RKO (cell line): ENCODE measurements at regions not wholly inside any gene's neighbourhood (a gene's known extent, or its start where the extent isn't known, plus 50 kb on each side); places are given as distances from the start of the nearest gene placed in this dataset.
"Not testable (repeated sequence)": the region's sequence is repeated elsewhere in the genome, so short reads cannot be mapped to it uniquely, and the experiment has no call there.

Experiments
- DNase-seq: peaks from one replicate; pipeline ENCODE4 v3.0.0-alpha.2; 2016; ENCODE audit warnings: low spot score

DNA sequence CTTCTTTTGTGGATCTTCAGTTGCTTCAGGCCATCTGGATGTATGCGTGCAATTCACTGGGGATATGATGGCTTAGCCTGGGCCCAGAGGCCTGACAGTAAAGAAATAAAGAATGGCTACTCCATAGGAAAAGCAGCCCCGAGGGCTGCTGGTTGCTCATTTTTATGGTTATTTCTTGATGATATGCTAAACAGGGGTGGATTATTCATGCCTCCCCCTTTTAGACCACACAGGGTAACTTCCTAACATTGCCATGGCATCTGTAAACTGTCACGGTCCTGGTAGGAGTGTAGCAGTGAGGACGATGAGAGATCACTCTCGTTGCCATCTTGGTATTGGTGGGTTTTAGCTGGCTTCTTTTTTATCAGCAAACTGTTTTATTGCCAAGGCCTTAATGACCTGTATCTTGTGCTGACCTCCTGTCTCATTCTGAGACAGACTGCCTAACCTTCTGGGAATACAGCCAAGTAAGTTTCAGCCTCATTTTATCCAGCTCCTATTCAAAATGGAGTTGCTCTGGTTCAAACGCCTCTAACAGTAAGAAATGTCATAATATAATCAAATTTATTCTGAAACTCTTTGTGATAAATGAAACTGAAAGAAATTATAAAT lies 60.5 kb downstream of the DSEL start:
- DNase-seq = no peak

DNA sequence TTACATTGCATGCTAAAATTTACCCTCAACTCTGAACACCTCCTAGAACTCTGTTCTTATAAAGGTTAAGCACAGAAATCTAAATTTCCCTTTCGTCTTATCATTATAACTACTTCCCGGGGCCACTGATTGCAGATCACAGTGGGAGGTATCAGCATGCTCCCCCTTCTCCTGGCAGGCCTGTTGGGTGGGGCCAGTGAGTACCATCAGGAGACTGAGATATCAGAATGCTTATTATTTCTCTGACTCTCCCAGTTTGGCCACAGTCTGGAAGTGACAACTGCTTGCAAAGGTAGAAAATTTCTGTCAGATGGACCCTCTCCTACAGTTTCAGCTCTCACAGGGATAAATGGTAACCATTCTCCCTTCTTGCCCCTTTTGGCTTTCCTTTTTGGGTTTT lies 62.6 kb downstream of the DSEL start:
- DNase-seq = no peak

DNA sequence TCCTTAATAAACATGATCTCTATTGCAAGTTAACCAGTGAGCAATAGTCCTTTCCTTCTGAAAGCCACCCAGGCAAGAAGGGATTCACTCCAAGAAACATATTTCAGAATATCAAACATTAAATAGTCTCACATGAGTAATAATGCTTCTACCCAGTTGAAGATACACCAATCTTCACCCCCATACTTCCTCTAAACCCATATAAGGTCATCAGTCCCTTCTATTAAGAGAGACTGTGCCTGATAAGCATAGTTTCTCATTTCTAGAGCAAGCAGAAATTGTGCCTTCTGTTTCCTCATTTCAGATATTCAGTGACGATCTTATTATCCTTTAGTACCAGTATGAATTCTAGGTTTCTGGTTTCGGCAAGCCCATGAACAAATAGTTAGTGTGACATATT lies 64.6 kb downstream of the DSEL start:
- DNase-seq = no peak

DNA sequence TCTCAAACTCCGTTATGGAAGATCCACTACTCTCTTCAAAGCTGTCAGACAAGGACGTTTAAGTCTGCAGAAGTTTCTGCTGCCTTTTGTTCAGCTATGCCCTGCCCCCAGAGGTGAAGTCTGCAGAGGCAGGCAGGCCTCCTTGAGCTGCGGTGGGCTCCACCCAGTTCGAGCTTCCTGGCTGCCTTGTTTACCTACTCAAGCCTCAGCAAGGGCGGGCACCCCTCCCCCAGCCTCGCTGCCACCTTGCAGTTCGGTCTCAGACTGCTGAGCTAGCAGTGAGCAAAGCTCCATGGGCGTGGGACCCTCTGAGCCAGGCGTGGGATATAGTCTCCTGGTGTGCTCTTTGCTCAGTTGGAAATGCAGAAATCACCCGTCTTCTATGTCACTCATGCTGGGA lies 65.4 kb downstream of the DSEL start:
- DNase-seq = not testable (repeated sequence)

DNA sequence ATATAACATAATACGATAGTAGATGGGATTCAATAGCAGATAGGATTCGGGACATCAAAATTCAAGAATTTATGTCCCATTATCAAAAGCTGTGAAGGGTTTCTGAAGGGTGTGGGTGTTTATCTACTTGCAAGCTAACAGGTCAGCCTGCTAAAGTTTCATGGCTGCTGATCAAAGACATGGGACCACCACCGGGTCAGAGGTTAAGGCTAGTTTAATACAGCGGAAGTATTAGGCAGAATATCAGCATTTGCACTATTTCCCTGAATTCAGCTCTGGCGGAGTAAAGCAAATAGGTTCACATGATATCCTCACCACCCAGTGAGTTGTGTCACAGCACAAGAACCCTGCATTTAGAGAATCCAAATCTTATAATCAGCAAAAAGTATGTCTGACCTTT lies 82.5 kb downstream of the DSEL start:
- DNase-seq = no peak

DNA sequence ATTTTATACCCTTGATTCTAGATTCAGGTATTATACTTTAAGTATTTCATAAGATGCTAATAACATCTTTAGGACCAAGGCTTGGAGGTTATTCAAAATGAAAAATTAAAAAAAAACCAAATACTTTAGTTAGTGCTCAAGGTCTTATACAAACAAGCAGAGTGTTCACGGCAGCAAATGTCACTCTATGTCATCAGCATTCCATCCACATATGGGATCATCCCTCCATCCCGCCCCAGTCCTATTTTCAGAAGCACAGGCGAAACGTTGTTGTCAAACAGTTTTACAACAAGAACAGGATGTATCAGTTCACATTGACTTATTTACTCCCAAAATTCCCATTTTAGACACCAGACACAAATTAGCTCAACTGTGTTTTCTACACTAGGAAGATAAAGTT lies 83.7 kb downstream of the DSEL start:
- DNase-seq = no peak

DNA sequence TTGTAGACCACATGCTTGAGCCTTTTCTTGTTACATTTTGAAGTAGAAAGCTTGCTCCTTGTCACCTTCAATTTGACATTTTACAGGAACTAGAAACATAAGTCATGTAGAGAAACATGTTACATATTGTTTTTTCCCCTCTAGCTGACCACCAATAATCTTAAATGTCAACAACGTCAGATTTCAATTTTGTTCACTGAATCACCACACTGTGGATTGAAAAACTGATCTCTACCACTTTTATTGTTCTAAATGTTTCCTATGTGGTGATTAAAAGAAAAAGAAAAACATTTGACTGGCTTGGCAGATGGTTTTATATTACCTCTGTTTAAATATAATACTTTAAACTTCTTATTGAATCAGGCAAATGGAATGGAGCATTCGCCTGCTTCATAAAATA lies 87.7 kb downstream of the DSEL start:
- DNase-seq = no peak

DNA sequence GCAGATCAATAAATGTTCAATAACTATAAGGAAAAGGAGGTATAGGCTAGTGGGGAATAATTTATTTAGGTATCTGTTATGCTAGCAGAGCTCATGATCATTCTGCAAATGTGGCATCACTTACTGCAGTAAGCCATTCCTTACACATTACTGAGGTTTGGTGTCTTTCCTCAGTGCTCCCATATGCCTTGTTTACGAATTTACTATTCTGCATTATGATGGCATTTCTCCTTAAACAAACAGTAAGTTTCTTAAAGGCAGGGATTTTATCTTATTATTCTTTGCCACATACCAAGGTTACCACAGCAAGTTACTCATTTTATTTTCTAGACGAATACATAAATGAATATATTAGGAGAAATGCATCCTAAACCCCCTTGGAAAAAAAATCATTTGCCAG lies 88.4 kb downstream of the DSEL start:
- DNase-seq = no peak

DNA sequence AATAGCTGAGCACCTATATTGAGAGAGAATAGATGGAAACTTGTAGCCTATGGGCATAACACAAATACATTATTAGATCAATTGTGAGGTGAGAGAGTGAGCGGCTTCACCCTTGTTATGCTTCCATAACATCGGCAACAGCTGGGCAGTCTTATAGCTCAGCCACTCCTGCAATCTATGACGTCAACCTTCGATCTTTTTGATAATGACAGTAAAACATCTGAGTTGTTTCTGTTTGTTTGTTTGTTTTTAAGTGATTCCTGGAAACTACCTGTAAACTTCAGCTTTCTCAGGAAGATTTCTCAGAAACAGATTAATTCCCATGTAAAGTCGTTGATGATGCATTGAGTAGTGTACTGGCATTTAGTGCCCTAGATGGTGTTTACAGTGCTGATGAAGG lies 90.0 kb downstream of the DSEL start:
- no peak for DNase-seq

DNA sequence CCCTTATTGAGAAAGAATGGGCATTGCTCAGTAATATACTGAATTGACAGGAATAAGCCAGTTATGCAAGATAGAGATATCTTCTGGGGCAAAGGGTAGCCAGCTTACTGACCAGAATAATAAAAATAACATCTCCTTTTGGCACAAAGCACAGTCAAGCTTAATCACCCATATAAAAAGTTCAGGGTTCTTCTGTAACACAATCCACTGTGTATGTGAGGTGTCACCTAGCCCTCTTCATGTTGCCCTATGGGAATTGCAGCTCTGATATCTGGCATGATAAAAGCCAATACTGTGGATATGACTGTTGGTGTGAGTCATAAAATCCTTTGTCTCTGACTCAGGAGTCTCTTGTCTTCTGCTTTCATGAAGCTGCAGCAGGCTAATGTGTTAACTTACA lies 90.8 kb downstream of the DSEL start:
- peak; percentile 86 for DNase-seq

DNA sequence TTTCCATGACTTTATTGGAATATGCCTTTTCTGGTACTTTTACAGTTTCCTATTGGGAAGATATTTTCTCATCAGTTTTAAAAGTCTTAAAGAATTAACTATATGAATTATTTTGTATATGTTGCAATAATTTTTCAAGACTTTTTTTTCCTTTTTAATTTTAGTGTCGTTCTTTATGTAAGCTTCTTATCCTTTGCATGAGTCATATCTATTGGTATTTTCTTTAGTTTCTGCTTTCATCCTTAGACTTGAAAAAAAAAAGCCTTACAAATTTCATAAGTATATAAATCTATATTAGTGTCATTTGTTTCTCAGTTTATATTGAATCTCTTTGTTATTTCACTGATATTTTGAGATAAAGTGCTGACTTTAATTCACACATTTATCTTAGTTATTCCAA lies 94.9 kb downstream of the DSEL start:
- DNase-seq = no peak

DNA sequence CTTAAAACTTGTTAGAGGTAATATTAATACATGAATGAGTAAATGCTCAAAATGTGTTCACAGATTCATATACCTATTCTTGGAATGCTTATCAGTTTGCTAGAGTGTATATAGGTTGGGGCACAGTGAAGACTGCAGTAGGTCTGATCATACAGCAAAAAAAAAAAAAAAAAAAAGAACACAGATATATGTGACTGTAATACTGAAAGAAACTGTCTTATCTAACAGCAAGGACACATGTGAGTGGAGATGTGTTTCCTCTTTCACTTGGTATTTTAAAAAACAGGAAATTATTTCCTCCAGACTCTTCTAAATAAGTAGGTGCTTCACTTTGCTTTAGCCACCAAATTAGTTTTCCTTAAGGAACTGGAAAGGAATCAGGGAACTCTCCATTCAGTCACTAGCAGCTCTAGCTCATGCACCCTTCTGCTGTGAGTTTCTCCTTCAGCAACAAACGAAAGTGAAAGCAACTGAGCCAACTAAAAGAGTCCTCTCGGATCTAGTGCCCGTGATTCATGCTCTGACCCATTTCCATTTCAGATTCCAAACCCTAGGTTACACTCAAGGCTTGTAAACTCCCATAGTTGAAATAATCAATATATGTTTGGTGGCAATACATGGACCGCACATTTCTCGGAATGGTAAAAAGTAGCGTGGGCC lies 98.5 kb downstream of the DSEL start:
- peak; percentile 66 for DNase-seq

DNA sequence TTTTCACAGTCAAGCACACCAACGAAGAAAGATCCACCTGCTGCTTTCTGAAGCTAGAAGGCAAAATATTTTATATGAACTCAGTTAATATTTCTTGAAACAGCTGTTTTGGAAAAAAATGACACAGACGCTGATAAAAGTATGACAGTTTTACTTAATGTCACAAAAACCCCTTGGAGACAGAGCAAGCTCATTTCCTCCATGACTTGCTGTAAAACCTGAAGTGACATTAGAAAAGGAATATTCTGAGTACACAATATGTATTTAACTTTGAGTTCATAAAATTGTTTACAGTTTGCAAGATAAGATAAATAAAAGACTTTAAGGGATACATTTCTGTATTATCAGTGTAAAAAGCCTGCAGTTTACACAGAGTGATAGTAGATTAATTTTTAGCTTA lies 105.4 kb downstream of the DSEL start:
- DNase-seq = no peak

DNA sequence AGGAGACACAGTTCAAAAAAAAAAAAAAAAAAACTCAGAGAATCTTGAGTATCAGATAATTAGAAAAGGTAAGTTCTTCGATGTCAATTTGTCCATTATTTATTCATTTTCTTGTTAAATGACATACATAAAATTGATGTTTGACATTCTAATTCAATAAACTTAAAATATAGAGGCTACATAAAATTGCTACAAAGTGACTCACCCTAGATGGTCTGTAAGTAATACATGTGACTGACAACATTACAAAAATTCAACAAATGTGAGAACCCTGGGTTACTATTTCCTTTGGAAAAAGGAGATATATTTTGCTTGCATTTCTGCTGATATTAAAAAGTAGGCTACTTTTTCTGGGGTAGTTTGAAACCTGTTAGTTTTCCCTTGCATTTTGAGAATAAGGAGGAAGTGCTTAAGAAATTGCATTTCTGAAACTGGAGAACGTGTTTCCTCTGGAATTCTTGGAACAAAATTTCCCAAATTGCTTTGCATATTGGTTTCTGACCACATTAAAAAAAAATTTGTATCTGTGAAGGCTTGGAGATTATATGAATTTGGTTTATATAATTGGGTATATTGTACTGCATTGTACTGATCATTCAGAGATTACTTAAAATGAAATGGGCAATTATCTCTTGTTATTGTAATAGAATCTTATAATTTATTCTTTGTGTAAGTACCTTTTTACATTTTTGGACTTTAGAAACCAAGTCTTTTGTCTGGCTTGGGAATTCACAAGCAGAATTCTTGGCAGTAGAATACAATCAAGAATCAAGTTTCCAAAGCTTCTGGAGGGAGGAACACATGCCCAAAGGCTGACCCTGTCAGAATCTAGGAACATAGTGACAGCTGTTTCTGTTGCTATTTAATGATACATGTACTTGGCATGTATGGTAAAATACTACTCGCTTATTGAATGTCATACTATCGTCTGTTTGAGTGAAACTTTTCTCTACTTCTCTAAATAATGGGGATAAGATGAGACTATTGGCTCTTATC lies 106.1 kb downstream of the DSEL start:
- no peak for DNase-seq

DNA sequence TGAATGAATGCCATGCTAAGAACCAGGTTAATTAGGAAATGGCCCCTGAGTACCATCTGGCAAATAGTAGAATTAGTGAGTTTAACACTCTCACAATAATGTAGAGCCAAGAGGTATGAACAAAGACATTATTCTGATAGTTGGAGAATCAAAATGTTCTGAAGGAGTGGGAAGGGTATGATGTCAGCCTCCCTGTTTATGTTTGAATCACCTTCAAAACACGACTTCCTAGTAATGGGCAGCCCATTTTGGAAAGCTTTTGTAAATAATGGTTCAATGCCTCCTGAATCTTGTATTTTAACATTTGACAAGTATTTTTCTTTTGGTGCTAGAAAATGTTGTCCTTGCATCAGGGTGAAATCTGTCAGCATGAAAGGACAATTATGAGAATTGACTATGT lies 108.3 kb downstream of the DSEL start:
- DNase-seq = no peak

DNA sequence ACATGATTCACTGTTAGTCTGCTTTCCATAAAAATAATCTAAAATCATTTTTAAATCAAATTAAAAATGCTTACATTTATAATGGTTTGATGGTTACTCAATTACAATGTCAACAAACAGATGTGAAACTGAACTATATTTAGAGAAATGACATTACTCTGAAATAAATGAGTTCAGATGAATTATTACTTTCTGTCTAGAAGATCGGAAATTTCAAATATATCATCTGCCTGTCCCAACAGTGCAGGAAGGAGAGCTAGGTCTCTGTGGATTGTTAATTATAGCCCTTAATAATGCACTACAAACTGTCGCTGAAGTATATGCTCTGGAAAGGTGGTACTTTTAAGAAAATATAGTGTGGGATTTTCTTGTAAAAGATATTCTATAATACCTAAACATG lies 109.8 kb downstream of the DSEL start:
- no peak for DNase-seq

DNA sequence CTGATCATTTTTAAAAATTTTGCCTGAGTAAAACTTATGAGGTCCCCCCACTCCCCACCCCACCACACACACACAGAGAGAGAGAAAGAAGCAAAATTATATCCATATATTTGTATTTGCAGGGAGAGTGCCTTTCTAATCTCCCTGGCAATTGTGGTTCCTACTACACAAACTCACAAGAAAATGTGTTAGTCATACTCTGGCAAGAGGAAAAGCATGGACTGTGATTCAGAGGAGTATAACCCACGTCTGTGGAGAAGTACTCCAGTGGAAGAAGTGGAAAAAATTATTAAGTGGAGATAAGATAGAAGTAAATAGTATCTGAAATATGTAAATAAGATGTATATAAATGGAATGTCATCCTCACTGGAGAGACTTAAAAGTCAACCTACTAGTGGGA lies 114.0 kb downstream of the DSEL start:
- DNase-seq = no peak

DNA sequence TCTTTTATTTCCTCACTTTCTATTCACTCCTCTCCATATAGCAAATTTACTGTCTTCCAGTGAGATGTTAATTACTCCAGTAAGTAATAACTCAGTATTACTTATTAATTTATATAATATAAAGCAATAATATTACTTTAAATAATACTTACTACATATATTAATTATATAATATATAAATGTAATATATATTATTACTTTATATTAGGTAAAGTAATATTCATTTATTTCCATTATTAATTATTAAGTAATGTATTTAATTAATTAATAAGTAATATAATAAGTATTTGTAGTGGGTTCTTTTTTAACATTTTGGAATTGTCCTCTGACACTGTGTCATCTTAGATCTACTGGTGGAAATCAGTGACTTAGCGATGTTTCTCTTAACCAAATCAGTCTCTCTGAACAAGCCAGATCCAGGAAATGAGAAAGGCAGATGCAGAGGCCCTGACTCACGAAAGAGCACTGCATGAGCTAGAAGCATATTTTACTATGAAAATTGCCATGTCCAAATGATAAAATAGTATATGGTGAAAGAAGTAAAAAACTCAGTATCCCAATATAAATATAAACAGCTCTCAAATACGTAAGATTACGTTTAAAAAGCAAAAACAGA lies 115.9 kb downstream of the DSEL start:
- DNase-seq = no peak

DNA sequence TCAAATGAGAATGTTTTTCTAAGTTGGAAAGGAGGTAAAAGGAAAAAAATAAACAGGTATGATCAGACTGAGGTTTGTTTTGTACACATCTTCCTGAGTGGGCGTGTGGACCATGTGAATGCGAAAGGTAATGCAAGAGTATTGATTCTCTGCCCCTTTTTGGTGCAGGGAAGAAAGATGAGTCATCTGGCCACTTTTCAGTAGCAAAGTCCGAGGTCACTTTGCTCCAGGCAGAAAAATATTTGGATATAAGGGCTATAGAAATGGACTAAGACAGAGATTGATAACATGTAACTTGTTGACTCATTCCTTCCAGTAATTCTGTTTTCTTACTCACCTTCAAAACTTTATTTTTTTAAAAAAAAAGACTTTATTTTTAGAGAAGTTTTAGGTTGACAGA lies 130.5 kb downstream of the DSEL start:
- no peak for DNase-seq

DNA sequence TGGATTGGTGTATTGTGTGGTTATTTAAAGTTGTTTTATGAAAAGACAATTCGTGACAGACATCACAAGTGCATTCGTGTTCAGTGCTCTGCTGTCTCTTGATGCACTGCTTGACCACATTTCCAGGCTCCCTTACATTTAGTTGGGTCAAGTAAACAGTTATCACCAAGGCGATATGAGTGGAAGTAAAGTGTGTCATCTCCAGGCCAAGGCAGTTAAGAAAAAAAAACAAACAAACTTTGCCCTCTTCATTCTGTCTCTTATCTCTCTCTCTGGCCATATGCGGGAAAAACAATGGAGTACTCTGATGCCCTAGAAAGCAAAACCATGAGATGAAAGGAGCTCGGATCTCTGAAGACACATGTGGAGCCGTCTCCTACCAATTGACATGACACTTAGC lies 131.1 kb downstream of the DSEL start:
- no peak for DNase-seq

DNA sequence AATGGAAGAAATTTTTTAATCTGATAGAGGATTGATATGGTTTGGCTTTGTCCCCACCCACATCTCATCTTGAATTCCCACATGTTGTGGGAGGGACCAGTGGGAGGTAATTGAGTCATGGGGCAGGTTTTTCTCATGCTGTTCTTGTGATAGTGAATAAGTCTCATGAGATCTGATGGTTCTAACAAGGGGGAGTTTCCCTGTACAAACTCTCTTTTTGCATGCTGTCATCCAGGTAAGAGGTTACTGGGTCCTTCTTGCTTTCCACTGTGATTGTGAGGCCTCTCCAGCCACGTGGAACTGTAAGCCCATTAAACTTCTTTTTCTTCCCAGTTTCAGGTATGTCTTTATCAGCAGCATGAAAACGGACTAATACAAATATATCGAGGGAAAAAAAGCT lies 132.5 kb downstream of the DSEL start:
- DNase-seq = not testable (repeated sequence)

DNA sequence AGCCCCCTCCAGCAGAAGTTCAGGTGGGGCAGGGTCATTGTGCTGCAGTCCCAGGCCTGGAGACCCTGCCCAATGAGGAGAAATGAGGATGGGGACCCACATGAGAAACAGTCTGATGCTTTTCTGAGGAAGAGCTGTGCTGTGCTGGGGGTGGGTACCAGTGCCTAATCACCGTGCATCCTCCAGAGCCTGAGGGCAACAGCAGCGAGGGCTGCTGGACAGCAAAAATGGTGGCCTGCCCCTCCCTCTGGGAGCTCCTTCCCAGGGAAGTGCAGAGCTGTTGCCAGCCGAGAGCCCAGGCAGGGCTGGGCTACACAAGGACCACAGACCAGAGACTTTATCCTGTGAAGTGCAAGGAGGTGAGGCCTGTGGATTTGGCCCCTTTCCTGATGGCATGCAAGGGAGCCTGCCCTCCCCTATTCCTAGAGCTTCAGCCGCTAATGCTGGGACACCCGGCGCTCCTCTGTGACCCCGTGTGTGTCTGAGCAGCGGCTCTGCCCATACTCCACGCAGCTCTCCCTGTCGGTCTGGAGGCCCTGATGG lies 134.8 kb downstream of the DSEL start:
- DNase-seq = no peak
